ENCODE measurements at regions not wholly inside any gene's neighbourhood (a gene's known extent, or its start where the extent isn't known, plus 50 kb on each side); places are given as distances from the start of the nearest gene placed in this dataset.

GRCh38 chr1:216908126-216908525 is 184.9 kb upstream of the ESRRG start:
- ChIA-PET POLR2A (interaction anchor here (0.5 kb wide), 1 partner anchor 1601 kb away, joined by 4 read pairs; no protein-coding TSS in a partner anchor), CTCF (no interaction called here)
- WGBS (ENCODE audit: missing lambda C conversion rate): 24% methylated on average over 3 of the region's 3 CpGs
- TF ChIP-seq SMC3 (IDR thresholded peaks at IDR 0.05) (no peak), ATOH8 (CRISPR knock-in tag; IDR thresholded peaks at IDR 0.05; ENCODE audit: low read depth) (no peak)
- ATAC-seq: no peak
- no peak overlapping the region for H3K4me3 ChIP-seq
- H3K4me1 ChIP-seq: no peaks in the 10 kb centered on the region
- no peak overlapping the region for H3K4me2 ChIP-seq
- no peak for FAIRE-seq
- H3K9me3 ChIP-seq: no peaks in the 10 kb centered on the region
- H3K27ac ChIP-seq: no peak overlapping the region
- no peak for DNase-seq (ENCODE audit: low read depth in 1 of 2, low spot score in 1 of 2)

- no peak for FAIRE-seq
- no peak for ATAC-seq
- no peaks in the 10 kb centered on the region for H3K4me1 ChIP-seq
These were observed 183.9 kb upstream of the ESRRG start for GRCh38 chr1:216907100-216907499.

GRCh38 chr1:216905781-216906180 is 182.6 kb upstream of the ESRRG start:
- no peak overlapping the region for H3K4me2 ChIP-seq
- 20% methylated on average over 4 of the region's 4 CpGs for WGBS (ENCODE audit: missing lambda C conversion rate)
- FAIRE-seq: no peak
- ChIA-PET POLR2A (no interaction called here), CTCF (no interaction called here)
- ATAC-seq: no peak
- no peak for DNase-seq (ENCODE audit: low read depth in 1 of 2, low spot score in 1 of 2)
- H3K4me3 ChIP-seq: no peak overlapping the region
- no peaks in the 10 kb centered on the region for H3K9me3 ChIP-seq
- no peaks in the 10 kb centered on the region for H3K4me1 ChIP-seq
- no peak overlapping the region for H3K27ac ChIP-seq
- TF ChIP-seq GATA3 (IDR thresholded peaks at IDR 0.05; ENCODE audit: borderline replicate concordance) (no peak), CTCF (IDR thresholded peaks at IDR 0.05) (no peak), EHF (CRISPR knock-in tag; IDR thresholded peaks at IDR 0.05) (no peak), RCOR1 (IDR thresholded peaks at IDR 0.05; ENCODE audit: low read depth, low read length) (no peak), JUNB (IDR thresholded peaks at IDR 0.05) (no peak), NPAS2 (CRISPR knock-in tag; IDR thresholded peaks at IDR 0.05; ENCODE audit: borderline replicate concordance) (no peak), ZC3H11A (IDR thresholded peaks at IDR 0.05) (no peak), PHF8 (IDR thresholded peaks at IDR 0.05; ENCODE audit: borderline replicate concordance, low read depth) (no peak), EP300 (IDR thresholded peaks at IDR 0.05) (no peak), HOXA7 (CRISPR knock-in tag; IDR thresholded peaks at IDR 0.05) (no peak), PBX3 (IDR thresholded peaks at IDR 0.05) (no peak), E2F6 (IDR thresholded peaks at IDR 0.05; ENCODE audit: borderline replicate concordance, low read depth) (no peak), CHD2 (IDR thresholded peaks at IDR 0.05; ENCODE audit: low read length, partially characterized antibody) (no peak), ZNF302 (CRISPR knock-in tag; IDR thresholded peaks at IDR 0.05) (no peak), JUN (IDR thresholded peaks at IDR 0.05) (no peak)

More at GRCh38 chr1:216907100-216907499, 183.9 kb upstream of the ESRRG start:
- ChIA-PET CTCF (no interaction called here), POLR2A (no interaction called here)
- H3K4me2 ChIP-seq: no peak overlapping the region
- H3K27ac ChIP-seq: no peak overlapping the region
- H3K4me3 ChIP-seq: no peak overlapping the region
- no peaks in the 10 kb centered on the region for H3K9me3 ChIP-seq
- DNase-seq (ENCODE audit: low read depth in 1 of 2, low spot score in 1 of 2): no peak
- 49% methylated on average over 8 of the region's 8 CpGs for WGBS (ENCODE audit: missing lambda C conversion rate)
- TF ChIP-seq EP300 (IDR thresholded peaks at IDR 0.05) (no peak), ZC3H11A (IDR thresholded peaks at IDR 0.05) (no peak), USF2 (IDR thresholded peaks at IDR 0.05) (no peak), HES2 (IDR thresholded peaks at IDR 0.05) (no peak), BCL3 (IDR thresholded peaks at IDR 0.05) (no peak), RNF2 (IDR thresholded peaks at IDR 0.05; ENCODE audit: borderline replicate concordance, low read depth) (no peak), PBX3 (IDR thresholded peaks at IDR 0.05) (no peak), POLR2AphosphoS2 (conservative IDR thresholded peaks at IDR 0.05; ENCODE audit: low read length) (no peak), ZSCAN20 (CRISPR knock-in tag; IDR thresholded peaks at IDR 0.05) (no peak)

Measured in A549 (cell line).